GM21737 (cell line): ENCODE measurements at regions not wholly inside any gene's neighbourhood (a gene's known extent, or its start where the extent isn't known, plus 50 kb on each side); places are given as distances from the start of the nearest gene placed in this dataset.

Source experiments
- ATAC-seq: cut with Tn5 transposase; IDR thresholded peaks from one replicate; pipeline ENCODE4 v1.9.1; 2021; ENCODE audit warnings: mild to moderate bottlenecking, moderate library complexity; ENCODE audit not compliant: unreplicated experiment

DNA sequence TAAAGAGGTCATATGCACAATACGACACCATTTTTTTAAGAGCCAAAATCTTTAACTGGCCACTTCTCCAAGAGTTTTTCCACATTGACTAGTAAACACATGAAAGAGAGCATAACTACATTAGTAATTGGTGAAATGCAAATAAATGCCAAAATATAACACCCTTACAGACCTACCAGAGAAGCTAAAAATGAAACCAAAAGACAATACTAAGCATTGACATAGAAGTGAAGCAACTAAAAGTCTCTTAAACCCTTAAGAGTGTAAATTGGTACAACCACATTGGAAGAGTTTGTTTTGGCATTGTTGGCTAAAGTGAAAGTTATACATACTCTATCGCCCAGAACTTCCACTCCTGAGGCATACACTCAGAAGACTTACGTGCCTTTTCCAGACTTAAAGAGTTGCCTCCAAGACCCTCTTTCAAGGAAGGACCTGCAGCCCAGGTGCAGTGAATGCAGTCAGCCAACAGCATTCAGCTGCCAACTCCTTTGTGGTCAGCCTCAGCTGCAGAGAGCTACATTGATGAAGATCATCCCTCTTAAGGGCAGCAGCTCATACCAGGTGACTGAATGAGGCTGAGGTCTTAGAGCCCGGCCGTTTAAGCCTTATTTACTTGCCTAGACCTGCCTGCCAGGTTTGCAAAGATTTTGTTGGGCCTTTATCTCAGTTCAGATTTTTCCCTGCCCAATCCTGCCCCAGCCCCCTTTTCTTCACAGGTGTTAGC lies 839.1 kb upstream of the ADGRL2 start:
- no peak for ATAC-seq

DNA sequence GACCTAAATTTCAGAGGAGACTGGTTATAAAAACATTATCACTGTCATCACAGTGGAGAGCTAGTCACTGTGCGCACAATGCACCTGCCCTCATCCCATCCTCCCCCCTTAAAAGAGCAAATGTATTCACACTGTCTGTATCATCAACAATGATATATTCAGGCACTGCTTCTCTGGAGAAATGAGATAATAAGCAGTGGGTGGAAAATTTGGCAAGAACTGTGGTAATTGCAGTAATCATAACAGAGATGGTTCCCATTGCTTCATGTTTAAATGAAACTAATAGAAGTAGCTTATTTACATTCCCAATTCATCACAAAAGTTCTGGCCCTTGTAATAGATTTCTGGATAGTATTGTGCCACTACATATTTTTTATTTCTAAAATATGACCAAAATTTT lies 867.4 kb upstream of the ADGRL2 start:
- ATAC-seq: no peak

- no peak for ATAC-seq
Observed at GRCh38 chr1:80931178-80931577, 869.6 kb upstream of the ADGRL2 start.

DNA sequence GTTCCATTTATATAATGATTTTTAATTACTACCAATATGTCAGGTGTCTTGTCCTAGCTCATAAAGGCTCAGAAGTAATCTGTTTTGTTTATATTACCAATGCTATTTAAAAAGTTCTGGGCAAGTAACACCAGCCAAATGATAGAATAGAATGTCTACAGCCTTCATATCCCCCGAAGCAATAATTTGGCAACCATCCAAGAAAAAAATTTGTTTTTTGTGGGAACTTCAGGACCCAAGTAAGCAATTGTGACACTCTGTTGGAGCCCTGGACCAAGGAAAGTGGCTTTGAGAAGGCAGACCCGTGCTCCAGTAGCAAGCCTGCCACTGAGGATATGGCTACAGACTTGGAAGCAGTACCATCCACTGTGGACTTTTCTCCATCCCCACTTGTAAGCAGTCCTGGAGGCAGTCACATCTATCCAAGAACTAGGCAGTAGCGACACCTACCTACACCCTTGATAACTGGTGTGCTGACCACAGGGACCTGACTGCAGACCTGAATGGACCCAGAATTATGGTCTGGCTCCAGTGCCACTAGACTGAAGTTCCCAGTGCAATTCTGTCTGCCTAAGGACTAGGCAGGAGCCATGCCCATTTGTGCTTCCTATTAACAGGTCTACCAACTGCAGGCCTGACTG lies 870.7 kb upstream of the ADGRL2 start:
- ATAC-seq: no peak

- no peak for ATAC-seq
Observed at GRCh38 chr1:80926531-80926930, 874.2 kb upstream of the ADGRL2 start.

- no peak for ATAC-seq
Observed at GRCh38 chr1:80925130-80925805, 875.5 kb upstream of the ADGRL2 start.

DNA sequence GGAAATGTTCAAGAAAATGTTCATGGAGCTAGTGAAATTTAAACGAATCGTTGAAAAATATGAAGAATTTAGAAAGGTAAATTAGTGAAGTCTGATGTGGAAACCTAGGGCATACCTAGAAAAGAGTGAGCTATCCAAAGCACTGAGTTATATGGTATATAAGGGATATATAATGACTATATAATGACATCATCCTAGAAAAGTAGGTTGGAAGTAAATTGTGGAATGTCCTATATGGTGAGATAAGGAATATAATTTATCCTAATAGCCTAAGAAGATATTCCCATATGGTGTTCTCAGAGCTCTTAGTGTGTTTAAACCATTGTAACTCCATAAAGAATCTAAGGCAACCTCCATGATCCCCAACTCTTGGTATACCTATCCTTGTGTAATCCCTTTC lies 876.4 kb upstream of the ADGRL2 start:
- no peak for ATAC-seq

- ATAC-seq: no peak
Observed at GRCh38 chr1:80922906-80923305, 877.8 kb upstream of the ADGRL2 start.

- no peak for ATAC-seq
Observed at GRCh38 chr1:80919426-80919825, 881.3 kb upstream of the ADGRL2 start.

GRCh38 chr1:80918380-80918779 lies 882.4 kb upstream of the ADGRL2 start:
- no peak for ATAC-seq

- no peak for ATAC-seq
Observed at GRCh38 chr1:80917826-80918225, 882.9 kb upstream of the ADGRL2 start.

DNA sequence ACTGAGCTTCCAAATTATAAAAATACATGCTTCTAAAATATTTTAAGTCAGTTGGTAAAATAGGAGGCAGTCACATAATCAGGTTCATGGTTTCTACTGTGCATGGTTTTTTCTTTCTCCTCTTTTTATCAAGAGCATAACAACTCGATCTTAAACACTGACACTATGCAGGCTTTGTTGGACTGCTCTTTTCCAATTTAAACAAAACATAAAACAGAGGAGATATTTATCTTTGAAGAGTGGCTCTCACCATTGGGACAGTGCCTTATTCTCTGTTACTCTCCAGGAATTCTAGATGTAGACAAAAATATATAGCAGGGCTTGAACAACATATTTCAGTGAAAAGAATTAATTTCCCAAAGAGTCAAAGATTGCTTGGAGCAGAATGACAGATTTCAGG lies 883.5 kb upstream of the ADGRL2 start:
- ATAC-seq: no peak

DNA sequence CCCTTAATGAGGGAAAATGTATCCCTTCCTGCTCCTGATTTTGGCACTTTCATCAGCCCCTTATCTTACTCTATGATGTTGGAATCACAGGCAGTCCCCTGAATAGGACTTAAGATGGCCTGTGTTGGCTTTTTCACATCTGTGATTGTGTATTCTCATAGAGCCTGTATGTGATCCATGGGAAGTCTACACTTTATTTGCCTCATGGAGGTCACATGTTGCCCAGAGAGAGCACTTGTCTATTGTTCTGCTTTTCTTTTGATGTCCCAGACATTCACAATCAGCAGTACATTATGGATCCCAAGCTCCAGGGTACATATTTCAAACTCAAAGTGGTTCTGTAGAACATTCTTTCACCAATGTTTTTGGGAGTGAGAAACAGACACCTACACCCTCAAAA lies 885.2 kb upstream of the ADGRL2 start:
- no peak for ATAC-seq

DNA sequence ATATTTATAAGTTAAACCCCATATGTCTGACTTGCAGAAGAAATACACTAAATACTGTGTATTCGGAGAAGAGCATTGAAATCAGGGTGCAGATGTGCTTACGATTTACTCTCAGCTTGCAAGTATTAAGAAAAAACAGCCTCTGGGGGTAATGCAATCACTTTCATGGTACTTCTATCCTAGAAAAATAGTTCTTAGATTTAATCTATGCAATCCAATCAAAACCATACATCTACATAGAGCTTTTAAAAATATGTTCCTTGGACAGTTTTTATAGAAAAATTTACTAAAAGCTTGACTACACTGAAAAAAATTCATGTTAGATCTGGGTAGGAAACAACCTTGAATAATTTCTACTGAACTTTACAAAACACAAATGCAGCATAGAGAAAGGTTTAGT lies 890.3 kb upstream of the ADGRL2 start:
- ATAC-seq: no peak

GRCh38 chr1:80909172-80909784 lies 891.5 kb upstream of the ADGRL2 start:
- ATAC-seq: no peak

DNA sequence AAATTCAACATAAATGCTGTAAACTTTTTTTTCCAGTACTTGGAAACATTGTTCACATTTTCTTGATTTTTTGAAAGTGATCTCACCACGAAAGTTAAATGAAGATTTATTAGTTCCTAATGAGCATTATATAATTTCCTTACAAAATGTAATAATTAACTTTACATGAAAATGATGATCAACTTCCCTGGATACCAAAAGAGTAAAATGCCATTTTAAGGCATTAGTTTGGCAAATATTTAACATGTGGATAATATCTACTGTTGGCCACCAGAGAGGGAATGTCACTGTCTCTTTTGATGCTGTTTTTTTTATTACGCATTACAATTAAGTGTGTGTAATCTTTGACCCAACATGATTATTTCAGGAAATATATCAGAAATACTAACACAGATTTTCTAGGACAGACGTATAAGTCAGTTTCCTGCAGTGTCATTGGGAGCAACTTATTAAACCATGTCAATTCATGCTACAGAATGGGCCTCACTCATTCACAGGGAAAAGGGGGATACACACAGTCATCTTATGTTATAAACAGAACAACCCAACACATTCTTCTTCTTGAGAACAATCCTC lies 903.9 kb upstream of the ADGRL2 start:
- no peak for ATAC-seq

DNA sequence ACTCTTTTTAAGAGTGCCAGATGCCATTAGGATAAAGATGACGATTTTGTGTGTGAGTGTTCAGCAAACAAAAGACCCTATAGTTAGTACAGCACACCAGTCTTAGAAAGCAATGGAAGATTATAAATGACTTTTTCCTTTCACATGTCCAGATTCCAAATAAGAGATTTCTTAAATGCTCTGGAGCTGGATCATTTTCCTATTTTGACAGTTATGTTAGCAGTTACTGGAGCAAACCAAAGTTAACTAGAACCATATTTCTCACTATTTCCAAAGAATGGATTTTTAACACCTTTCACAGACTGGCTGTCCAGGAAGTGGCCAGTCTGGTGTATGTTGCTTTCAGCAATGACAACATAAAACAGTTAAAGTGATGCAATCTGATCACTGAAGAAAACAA lies 905.8 kb upstream of the ADGRL2 start:
- no peak for ATAC-seq

- no peak for ATAC-seq
Observed at GRCh38 chr1:80893115-80893514, 907.6 kb upstream of the ADGRL2 start.

DNA sequence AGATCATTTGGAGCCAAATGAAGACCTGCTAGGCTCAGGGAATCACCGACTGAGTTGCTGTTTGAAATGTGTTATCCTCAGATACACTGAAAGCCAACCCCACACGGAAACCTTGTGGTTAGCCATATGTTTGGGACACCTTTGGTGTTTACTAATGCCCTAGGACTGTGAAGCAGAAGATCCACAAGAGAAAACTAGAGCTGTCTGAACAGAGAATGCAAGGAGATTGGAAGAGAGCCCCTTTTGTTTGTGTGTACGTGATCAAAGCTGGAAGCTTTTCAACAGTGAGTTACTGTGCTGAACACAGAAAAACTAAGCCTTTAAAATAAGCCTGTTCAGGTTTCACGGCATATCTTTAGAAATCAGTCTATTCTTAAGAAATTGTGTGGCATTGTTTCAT lies 908.2 kb upstream of the ADGRL2 start:
- ATAC-seq: no peak

DNA sequence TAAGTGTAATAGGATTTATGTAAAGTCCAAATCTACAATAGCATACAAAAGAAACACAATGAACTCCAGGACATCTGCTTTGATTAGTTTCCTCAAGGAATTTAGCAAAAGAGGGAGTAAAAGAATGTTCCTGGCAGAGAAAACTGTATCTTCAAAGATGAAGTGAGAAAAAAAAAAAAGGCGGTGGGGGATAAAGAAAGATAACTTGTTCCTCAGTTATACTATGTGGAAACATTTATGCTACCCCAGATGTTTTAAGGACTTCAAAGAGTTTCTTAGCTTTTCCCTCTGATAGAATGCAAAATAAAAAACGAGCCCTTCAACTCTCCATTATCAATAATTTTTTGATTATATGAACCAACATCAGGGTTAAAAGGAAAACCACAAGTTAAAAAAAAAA lies 908.9 kb upstream of the ADGRL2 start:
- ATAC-seq: no peak

GRCh38 chr1:80882553-80882952 lies 918.2 kb upstream of the ADGRL2 start:
- no peak for ATAC-seq
